ENCODE measurements at regions not wholly inside any gene's neighbourhood (a gene's known extent, or its start where the extent isn't known, plus 50 kb on each side); places are given as distances from the start of the nearest gene placed in this dataset.
"Not testable (repeated sequence)": the region's sequence is repeated elsewhere in the genome, so short reads cannot be mapped to it uniquely, and the experiment has no call there.

GRCh38 chr14:43132441-43132840 is 1374.6 kb downstream of the FSCB start:
- 44 to 61% (median 53%) methylated on average over 1 of the region's 1 CpG for WGBS, 5 donors
- DNase-seq = no peak
- Histone ChIP-seq H3K36me3 (no peaks in the 10 kb centered on the region), H3K9me3 (peaks cover 0 to 35% (median 17%) of the 10 kb centered on the region in 8 donors), H3K4me1 (no peaks in the 10 kb centered on the region), H3K27me3 (replicated peaks in 1 of 7) (no peaks in the 10 kb centered on the region), H3K27ac (no peak overlapping the region), H3K4me3 (no peak overlapping the region)
- intact Hi-C loops (cut with DNase I; ENCODE audit: low total_unique reads) = no loop called here
- TF ChIP-seq POLR2AphosphoS5 (IDR thresholded peaks at IDR 0.05) (no peak), POLR2A (IDR thresholded peaks at IDR 0.05) (no peak), CTCF (IDR thresholded peaks at IDR 0.05 in 8 of 11, conservative IDR thresholded peaks at IDR 0.05 in 3 of 11) (no peak)

GRCh38 chr14:43128429-43128828 is 1378.7 kb downstream of the FSCB start:
- DNase-seq; H3K4me3 ChIP-seq; H3K4me1 ChIP-seq; intact Hi-C loops (cut with DNase I; ENCODE audit: low total_unique reads); H3K36me3 ChIP-seq; H3K27ac ChIP-seq; H3K27me3 ChIP-seq (replicated peaks in 1 of 7): not testable (repeated sequence)
- H3K9me3 ChIP-seq = peaks cover 0 to 19% (median 6%) of the 10 kb centered on the region in 8 donors
- WGBS, 5 donors = 80 to 100% (median 95%) methylated on average over 1 of the region's 1 CpG

GRCh38 chr14:43127874-43128273 is 1379.2 kb downstream of the FSCB start:
- 90 to 96% (median 94%) methylated on average over 3 of the region's 3 CpGs for WGBS, 5 donors
- H3K4me1 ChIP-seq = not testable (repeated sequence)

GRCh38 chr14:43123544-43123943 is 1383.5 kb downstream of the FSCB start:
- H3K27ac ChIP-seq = no peak overlapping the region
- no peak for DNase-seq
- no peak overlapping the region for H3K4me3 ChIP-seq
- H3K27me3 ChIP-seq (replicated peaks in 1 of 7) = no peaks in the 10 kb centered on the region
- H3K9me3 ChIP-seq = peaks cover 0 to 22% (median 18%) of the 10 kb centered on the region in 8 donors
- intact Hi-C loops (cut with DNase I; ENCODE audit: low total_unique reads) = no loop called here
- H3K4me1 ChIP-seq = no peaks in the 10 kb centered on the region
- TF ChIP-seq POLR2A (IDR thresholded peaks at IDR 0.05) (no peak), CTCF (IDR thresholded peaks at IDR 0.05 in 8 of 11, conservative IDR thresholded peaks at IDR 0.05 in 3 of 11) (no peak), POLR2AphosphoS5 (IDR thresholded peaks at IDR 0.05) (no peak)
- H3K36me3 ChIP-seq = no peaks in the 10 kb centered on the region

More at GRCh38 chr14:43127874-43128273, 1379.2 kb downstream of the FSCB start:
- intact Hi-C loops (cut with DNase I; ENCODE audit: low total_unique reads); H3K27me3 ChIP-seq (replicated peaks in 1 of 7); H3K36me3 ChIP-seq; H3K27ac ChIP-seq; H3K4me3 ChIP-seq; DNase-seq: not testable (repeated sequence)
- H3K9me3 ChIP-seq = peaks cover 0 to 15% (median 6%) of the 10 kb centered on the region in 8 donors

- WGBS, 5 donors = 25 to 71% (median 56%) methylated on average over 1 of the region's 1 CpG
- TF ChIP-seq POLR2AphosphoS5 (IDR thresholded peaks at IDR 0.05) (no peak), CTCF (IDR thresholded peaks at IDR 0.05 in 8 of 11, conservative IDR thresholded peaks at IDR 0.05 in 3 of 11) (no peak), POLR2A (IDR thresholded peaks at IDR 0.05) (no peak)
- intact Hi-C loops (cut with DNase I; ENCODE audit: low total_unique reads) = no loop called here
Measured at GRCh38 chr14:43119672-43120071, 1387.4 kb downstream of the FSCB start.

More at GRCh38 chr14:43119672-43120071, 1387.4 kb downstream of the FSCB start:
- Histone ChIP-seq H3K4me3 (no peak overlapping the region), H3K36me3 (no peaks in the 10 kb centered on the region), H3K27me3 (replicated peaks in 1 of 7) (no peaks in the 10 kb centered on the region), H3K9me3 (peaks cover 0 to 29% (median 20%) of the 10 kb centered on the region in 8 donors), H3K4me1 (no peaks in the 10 kb centered on the region), H3K27ac (no peak overlapping the region)
- DNase-seq = no peak

Measured in spleen (tissue), 11 donors.